Left kidney (tissue), 1 donor: ENCODE measurements at regions not wholly inside any gene's neighbourhood (a gene's known extent, or its start where the extent isn't known, plus 50 kb on each side); places are given as distances from the start of the nearest gene placed in this dataset.
"Not testable (repeated sequence)": the region's sequence is repeated elsewhere in the genome, so short reads cannot be mapped to it uniquely, and the experiment has no call there.

ENCODE experiments used
- DNase-seq: peaks from one replicate; pipeline ENCODE4 v3.0.0-alpha.2; 2013

- no peak for DNase-seq
These were observed 87.1 kb downstream of the SCN11A start for GRCh38 chr3:38964646-38965045.

GRCh38 chr3:38964204-38964603, 87.5 kb downstream of the SCN11A start:
- DNase-seq = no peak

- no peak for DNase-seq
These were observed 90.7 kb downstream of the SCN11A start for GRCh38 chr3:38960953-38961622.

GRCh38 chr3:38960042-38960622, 91.6 kb downstream of the SCN11A start:
- DNase-seq = no peak

GRCh38 chr3:38958026-38958720, 93.6 kb downstream of the SCN11A start:
- DNase-seq = no peak

GRCh38 chr3:38957296-38957695, 94.4 kb downstream of the SCN11A start:
- no peak for DNase-seq

- DNase-seq = no peak
These were observed 99.0 kb downstream of the SCN11A start for GRCh38 chr3:38952721-38953120.

- not testable (repeated sequence) for DNase-seq
These were observed 100.6 kb downstream of the SCN11A start for GRCh38 chr3:38951167-38951566.

GRCh38 chr3:38950581-38950980, 101.2 kb downstream of the SCN11A start:
- no peak for DNase-seq

GRCh38 chr3:38949994-38950393, 101.8 kb downstream of the SCN11A start:
- DNase-seq = no peak

GRCh38 chr3:38940394-38940793, 111.3 kb downstream of the SCN11A start:
- no peak for DNase-seq

- no peak for DNase-seq
These were observed 109.3 kb upstream of the SCN10A start for GRCh38 chr3:38925351-38925750.

- no peak for DNase-seq
These were observed 100.7 kb upstream of the SCN10A start for GRCh38 chr3:38916706-38917105.

GRCh38 chr3:38907426-38907825, 91.4 kb upstream of the SCN10A start:
- no peak for DNase-seq

- DNase-seq = no peak
These were observed 74.4 kb upstream of the SCN10A start for GRCh38 chr3:38890426-38890825.

- no peak for DNase-seq
These were observed 62.6 kb upstream of the SCN10A start for GRCh38 chr3:38878646-38879045.
